ENCODE measurements at regions not wholly inside any gene's neighbourhood (a gene's known extent, or its start where the extent isn't known, plus 50 kb on each side); places are given as distances from the start of the nearest gene placed in this dataset.
"Not testable (repeated sequence)": the region's sequence is repeated elsewhere in the genome, so short reads cannot be mapped to it uniquely, and the experiment has no call there.

DNA sequence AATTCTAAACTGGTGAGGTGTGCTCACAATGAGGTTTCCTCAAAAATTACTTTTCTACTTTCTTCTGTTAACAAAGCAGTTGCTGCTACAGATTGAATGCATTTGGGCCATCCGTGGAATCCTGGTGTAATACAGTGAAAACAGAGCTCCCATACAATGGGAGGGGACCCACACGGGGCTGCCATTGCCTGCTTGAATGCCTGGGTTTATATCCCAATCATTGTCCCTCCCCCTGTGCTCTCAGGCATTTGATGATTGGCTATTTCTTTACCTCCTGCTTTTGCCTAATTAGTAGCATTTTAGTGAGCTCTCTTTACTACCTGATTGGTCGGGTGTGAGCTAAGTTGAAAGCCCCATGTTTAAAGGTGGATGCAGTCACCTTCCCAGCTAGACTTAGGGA is 52.9 kb upstream of the CSF1 start:
- not testable (repeated sequence) for H3K4me3 Mint-ChIP-seq, DNase-seq, ATAC-seq, H3K4me1 Mint-ChIP-seq, H3K27ac Mint-ChIP-seq
- Mint-ChIP-seq H3K9me3 (peaks cover 11 to 16% of the 10 kb centered on the region in 2 donors), H3K27me3 (peaks cover 16% of the 10 kb centered on the region)

DNA sequence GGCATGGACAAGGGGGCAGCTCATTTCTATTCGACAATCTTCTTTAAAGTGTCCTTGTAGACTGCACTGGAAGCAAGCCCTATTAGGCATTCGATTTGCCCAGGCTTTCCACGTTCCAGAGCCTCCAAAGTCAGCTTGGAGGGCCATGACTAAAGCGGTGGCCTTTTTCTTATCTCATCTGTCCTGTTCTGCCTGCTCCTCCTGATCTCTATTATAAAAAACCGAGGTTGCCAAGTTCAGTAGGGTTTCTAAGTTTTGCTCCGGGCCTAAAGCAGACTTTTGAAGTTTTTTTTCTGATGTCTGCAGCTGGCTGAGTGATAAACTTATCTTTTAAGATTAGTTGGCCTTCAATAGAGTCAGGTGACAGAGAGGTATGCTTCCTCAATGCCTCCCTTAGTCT is 54.7 kb upstream of the CSF1 start:
- not testable (repeated sequence) for ATAC-seq, H3K4me1 Mint-ChIP-seq

DNA sequence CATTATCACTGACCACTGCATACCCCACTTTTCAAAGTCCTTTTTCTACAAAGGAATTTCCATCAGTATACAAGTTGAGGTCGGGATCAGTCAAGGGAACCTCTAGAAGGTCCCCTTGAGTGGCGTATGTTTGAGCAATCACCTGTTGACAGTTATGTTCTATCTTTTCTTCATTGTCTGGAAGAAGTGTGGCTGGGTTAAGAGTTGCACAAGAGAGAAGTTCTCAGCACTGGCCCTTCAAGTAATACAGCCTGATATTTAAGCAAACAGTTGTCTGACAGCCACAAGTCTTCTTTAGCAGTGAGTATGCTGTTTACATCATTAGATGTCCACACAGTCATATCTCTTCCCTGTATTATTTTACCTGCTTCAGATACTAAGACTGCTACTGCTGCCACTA is 56.7 kb upstream of the CSF1 start:
- H3K27ac Mint-ChIP-seq, H3K9me3 Mint-ChIP-seq: not testable (repeated sequence)

More for the DNA sequence above, 54.7 kb upstream of the CSF1 start:
- Mint-ChIP-seq H3K9me3 (peaks cover 11 to 16% of the 10 kb centered on the region in 2 donors), H3K27me3 (peaks cover 16% of the 10 kb centered on the region)
- H3K27ac Mint-ChIP-seq, DNase-seq, H3K4me3 Mint-ChIP-seq: not testable (repeated sequence)

DNA sequence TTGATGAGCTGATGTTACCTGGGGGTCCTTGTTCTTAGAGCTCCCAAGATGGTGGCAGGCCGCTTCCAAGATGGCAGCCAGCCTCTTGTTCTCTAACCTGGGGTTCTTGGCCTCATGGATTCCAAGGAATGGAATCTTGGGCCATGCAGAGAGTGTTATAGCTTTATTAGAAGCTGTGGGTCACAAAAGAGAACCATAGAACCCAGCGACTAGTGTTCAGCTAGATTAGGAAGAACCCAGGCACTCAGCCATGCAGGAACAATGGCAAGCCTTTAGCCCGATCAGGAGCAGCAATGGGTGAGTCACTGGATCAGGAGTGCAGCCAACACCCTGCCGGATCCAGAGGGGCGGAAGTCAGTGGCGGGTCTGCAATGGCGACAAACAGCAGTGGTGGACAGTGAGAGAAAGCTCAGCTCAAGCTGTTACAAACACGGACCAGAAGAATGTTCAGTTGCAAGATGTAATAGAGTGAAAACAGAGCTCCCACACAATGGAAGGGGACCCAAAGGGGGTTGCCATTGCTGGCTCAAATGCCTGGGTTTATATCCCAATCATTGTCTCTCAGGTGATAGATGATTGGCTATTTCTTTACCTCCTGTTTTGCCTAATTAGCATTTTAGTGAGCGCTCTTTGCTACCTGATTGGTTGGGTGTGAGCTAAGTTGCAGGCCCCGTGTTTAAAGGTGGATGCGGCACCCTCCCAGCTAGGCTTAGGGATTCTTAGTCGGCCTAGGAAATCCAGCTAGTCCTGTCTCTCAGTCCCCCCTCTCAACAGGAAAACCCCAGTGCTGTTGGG is 58.2 kb upstream of the CSF1 start:
- ATAC-seq, H3K27me3 Mint-ChIP-seq, H3K27ac Mint-ChIP-seq, H3K4me1 Mint-ChIP-seq, DNase-seq, H3K9me3 Mint-ChIP-seq, H3K4me3 Mint-ChIP-seq: not testable (repeated sequence)

More for the DNA sequence above, 56.7 kb upstream of the CSF1 start:
- DNase-seq, H3K4me3 Mint-ChIP-seq, H3K27me3 Mint-ChIP-seq, H3K4me1 Mint-ChIP-seq, ATAC-seq: not testable (repeated sequence)

DNA sequence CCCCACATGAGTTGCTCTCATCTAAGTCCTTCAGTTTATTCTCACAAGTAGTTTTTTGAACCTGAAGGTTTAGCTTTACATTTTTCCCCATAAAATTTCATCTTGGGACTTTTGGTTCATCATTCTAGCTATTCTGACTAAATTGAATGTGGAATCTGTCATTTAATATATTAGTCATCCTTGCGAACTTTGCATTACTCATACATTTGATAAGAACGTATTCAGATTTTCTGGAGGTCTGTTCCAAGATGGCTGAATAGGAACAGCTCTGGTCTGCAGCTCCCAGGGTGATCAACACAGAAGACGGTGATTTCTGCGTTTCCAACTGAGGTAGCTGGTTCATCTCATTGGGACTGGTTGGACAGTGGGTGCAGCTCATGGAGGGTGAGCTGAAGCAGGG is 59.8 kb upstream of the CSF1 start:
- Mint-ChIP-seq H3K4me3 (no peak overlapping the region), H3K4me1 (peaks cover 10% of the 10 kb centered on the region), H3K27ac (no peak overlapping the region), H3K27me3 (no peaks in the 10 kb centered on the region), H3K9me3 (no peaks in the 10 kb centered on the region)
- DNase-seq: no peak
- ATAC-seq: no peak

DNA sequence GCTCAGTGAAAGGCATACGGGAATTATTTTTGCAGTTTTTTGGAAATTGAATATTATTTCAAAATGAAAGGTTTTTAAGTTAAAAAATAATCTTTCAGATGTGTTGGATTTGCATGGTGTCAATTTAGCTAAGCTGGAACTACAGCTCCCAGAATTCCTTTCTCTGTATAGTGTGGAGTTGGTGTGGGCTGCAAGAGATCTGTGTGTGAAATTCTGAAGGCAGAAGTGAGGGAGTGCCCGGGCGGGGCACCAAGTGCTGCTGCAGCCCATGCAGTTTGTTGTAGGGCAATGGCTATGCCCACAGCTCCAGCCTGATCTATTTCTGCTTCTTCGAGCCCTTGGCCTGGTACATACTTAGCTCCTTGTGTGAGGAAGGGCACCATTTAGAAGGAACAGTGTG is 60.5 kb upstream of the CSF1 start:
- no peak for ATAC-seq
- Mint-ChIP-seq H3K9me3 (no peaks in the 10 kb centered on the region), H3K27me3 (no peaks in the 10 kb centered on the region), H3K4me3 (no peak overlapping the region), H3K4me1 (peaks cover 10% of the 10 kb centered on the region), H3K27ac (no peak overlapping the region)
- no peak for DNase-seq

DNA sequence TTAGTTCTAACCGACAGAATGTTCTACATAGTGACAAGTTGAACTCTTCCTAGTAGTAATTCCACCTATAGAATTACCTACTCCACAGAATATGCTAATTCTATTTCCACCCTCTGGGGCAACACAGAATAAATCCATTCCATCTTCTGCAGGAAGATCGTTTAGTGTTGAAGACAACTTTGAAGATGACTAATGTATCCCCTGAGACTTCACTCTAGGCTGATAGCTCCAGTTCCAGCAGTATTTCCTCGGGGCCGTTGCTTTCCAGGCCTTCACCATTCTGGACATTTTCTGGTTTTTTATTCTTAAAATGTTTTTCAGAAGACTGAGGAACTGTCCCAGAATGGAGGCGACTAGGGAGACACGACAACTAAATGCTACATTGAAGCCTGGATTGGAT is 61.0 kb upstream of the CSF1 start:
- ATAC-seq: no peak
- Mint-ChIP-seq H3K4me3 (no peak overlapping the region), H3K27me3 (no peaks in the 10 kb centered on the region), H3K27ac (no peak overlapping the region), H3K9me3 (peaks cover 0 to under 1% of the 10 kb centered on the region in 2 donors), H3K4me1 (peaks cover 10% of the 10 kb centered on the region)
- DNase-seq: no peak

DNA sequence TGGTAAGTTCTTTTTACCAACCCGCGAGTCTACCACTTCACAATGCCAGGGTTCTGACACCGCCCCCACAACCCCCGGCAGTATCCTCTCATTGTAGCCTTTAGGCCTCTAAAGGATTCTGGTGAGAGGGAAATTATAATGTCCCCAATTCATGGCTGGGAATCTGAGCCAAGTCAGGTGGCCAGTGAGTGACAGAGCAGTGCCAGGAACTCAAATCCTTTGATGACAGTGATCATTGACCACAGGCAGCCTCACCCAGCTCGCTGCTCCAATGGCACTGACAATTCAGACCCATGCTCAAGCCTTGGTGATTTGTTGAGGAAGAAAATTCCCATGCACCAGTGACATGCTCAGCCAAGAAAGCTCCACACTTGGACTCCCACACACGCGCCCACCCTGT is 63.4 kb upstream of the CSF1 start:
- Mint-ChIP-seq H3K27ac (peak overlapping the region in 1 of 2 donors; percentile 85), H3K27me3 (no peaks in the 10 kb centered on the region), H3K9me3 (peaks cover 0 to 4% of the 10 kb centered on the region in 2 donors), H3K4me3 (no peak overlapping the region), H3K4me1 (peaks cover 10% of the 10 kb centered on the region)
- no peak for DNase-seq
- no peak for ATAC-seq

DNA sequence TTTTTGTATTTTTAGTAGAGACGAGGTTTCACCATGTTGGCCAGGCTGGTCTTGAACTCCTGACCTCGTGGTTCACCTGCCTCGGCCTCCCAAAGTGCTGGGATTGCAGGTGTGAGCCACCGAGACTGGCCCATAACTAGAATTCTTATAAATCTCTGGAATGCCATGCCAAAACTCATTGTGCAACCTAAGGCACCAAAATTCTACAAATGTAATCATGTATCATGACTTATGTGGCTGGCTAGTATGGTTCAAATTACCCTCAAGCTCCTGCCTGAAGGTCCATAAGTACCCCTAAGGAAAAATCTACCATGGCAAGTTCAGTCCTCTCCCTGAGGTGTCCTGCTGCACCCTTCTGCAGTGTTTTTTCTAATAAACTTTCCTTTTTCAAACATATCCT is 63.8 kb upstream of the CSF1 start:
- ATAC-seq (no peak), DNase-seq (no peak)
- Mint-ChIP-seq H3K4me3 (no peak overlapping the region), H3K4me1 (peaks cover 10% of the 10 kb centered on the region), H3K27me3 (no peaks in the 10 kb centered on the region), H3K9me3 (peaks cover 0 to 4% of the 10 kb centered on the region in 2 donors), H3K27ac (no peak overlapping the region)

DNA sequence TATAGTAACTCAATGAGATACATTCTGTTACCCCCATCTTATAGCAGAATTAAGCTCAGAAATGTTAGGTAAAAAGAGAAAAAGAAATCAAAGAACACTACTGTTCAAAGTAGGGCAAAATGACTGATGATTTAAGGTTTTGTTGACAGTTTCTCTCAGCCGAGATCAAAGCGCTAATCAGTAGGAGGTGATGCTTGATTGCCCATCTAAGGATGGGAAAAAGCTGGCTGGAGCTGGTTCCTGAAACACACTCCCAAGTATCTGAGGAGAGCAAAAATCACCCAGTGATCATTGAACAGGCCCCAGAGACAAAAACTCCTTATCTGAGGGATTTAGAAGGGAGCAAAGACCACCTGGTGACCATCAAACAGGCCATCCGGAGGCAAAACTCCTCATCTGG is 64.5 kb upstream of the CSF1 start:
- ATAC-seq (no peak), DNase-seq (no peak)
- Mint-ChIP-seq H3K27ac (no peak overlapping the region), H3K27me3 (no peaks in the 10 kb centered on the region), H3K4me3 (no peak overlapping the region), H3K4me1 (peaks cover 10% of the 10 kb centered on the region), H3K9me3 (peaks cover 0 to 4% of the 10 kb centered on the region in 2 donors)

DNA sequence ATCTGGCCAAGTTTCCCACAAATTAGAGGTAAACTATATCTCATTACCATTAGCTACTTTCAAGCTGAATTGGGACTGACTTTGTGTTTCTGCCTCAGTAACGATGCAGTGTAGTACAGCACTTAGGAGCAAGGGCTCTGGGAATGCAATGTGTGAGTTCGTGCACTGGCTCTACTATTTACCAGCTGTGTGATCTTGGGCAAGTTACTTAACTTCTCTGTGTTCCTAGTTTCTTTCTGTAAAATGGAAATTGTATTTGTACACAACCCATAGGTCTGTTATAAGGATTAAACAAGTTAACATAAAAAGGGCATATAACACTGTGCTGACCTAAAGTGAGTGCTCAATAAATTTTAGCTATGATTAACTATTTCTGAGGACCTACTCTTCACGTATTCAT is 65.0 kb upstream of the CSF1 start:
- no peak for ATAC-seq
- no peak for DNase-seq
- H3K9me3 Mint-ChIP-seq: peaks cover 0 to 6% of the 10 kb centered on the region in 2 donors

DNA sequence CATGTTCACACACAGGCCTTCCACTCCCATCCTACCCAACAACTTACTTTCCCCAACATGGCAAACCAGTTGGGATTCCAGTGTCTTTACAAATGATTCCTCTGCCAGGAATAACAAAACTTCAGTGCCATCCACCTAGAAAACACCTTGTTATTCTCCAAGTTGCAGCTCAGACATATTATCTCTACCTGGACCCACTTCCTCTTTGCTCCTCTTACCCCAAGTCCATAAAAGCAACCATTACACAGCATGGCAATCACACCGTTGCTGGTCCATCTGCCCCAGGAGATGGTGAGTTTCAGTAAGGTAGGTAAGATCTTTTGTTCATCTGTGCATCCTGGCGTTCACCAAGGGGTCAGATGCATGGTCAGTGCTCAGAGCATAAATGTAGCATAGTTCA is 66.0 kb upstream of the CSF1 start:
- Mint-ChIP-seq H3K9me3 (peaks cover 0 to 9% of the 10 kb centered on the region in 2 donors), H3K27me3 (no peaks in the 10 kb centered on the region), H3K27ac (no peak overlapping the region), H3K4me3 (no peak overlapping the region), H3K4me1 (peaks cover 10% of the 10 kb centered on the region)
- DNase-seq: no peak
- no peak for ATAC-seq

More for the DNA sequence above, 65.0 kb upstream of the CSF1 start:
- Mint-ChIP-seq H3K4me3 (no peak overlapping the region), H3K27ac (no peak overlapping the region), H3K4me1 (peaks cover 10% of the 10 kb centered on the region), H3K27me3 (no peaks in the 10 kb centered on the region)

DNA sequence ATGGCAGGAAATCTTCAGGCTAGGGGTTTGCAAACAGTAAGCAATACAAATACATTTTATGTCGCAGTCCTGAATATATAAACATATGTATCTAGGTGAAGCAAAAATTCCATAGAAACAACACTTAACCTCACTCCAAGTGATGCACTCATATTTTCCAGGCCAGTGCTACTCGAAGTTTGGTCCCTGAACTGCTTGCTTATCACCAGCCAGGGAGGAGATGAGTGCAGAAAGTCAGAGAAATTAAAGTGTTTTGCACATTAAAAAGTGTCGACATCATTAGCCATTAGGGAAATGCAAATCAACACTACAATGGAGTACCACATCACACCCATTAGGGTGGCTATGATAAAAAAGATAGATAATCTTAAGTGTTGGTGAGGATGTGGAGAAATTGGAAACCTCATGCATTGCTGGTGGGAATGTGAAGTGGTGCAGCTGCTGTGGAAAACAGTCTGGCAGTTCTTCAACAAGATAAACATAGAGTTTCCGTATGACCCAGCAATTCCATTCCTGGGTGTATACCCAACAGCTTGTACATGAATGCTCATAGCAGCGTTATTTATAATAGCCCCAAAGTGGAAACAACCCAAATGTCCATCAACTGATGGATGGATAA is 70.5 kb upstream of the CSF1 start:
- no peak for ATAC-seq
- Mint-ChIP-seq H3K4me3 (no peak overlapping the region), H3K9me3 (peaks cover 8 to 18% of the 10 kb centered on the region in 2 donors), H3K27me3 (no peaks in the 10 kb centered on the region), H3K27ac (no peak overlapping the region), H3K4me1 (no peaks in the 10 kb centered on the region)
- DNase-seq: no peak

DNA sequence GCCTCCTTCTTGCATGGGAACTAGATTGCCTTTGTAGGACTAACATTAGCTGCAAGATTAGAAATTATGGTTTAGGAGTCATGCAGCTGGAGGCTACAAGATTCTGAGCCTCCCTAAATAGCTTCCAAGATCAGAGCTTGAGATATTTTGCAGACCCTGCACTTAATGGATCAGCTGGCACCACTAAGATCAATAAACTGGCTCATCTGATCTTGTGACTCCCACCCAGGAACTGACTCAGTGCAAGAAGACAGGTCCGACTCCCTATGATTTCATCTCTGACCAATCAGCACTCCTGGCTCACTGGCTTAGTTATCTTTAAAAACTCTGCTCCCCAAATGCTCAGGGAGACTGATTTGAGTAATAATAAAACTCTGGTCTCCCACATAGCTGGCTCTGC is 71.4 kb upstream of the CSF1 start:
- H3K9me3 Mint-ChIP-seq: peaks cover 8 to 14% of the 10 kb centered on the region in 2 donors
- not testable (repeated sequence) for DNase-seq, H3K27ac Mint-ChIP-seq, H3K4me1 Mint-ChIP-seq, ATAC-seq, H3K4me3 Mint-ChIP-seq, H3K27me3 Mint-ChIP-seq

DNA sequence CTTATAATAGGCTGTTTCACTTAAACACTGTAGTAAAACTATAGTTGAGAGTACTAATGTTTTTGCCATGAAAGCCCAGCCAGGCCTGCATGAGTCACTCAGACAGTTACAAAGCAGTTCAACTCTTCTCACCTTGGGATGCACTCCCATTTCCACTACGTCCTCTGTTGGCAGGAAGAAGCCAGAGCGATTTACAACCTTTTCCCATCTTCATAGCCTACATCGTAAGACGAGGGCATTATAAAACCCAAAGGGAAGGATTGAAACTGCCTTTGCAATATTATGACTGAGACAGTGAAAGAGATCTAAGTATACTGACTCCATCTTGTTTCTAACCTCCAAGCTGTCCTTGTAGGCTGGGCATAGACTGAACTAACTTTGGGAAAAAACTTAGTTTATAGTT is 71.8 kb upstream of the CSF1 start:
- no peak overlapping the region for H3K27ac Mint-ChIP-seq
- no peaks in the 10 kb centered on the region for H3K27me3 Mint-ChIP-seq
- no peak for DNase-seq
- H3K9me3 Mint-ChIP-seq: peaks cover 8 to 14% of the 10 kb centered on the region in 2 donors
- ATAC-seq: no peak
- no peak overlapping the region for H3K4me3 Mint-ChIP-seq
- H3K4me1 Mint-ChIP-seq: no peaks in the 10 kb centered on the region

DNA sequence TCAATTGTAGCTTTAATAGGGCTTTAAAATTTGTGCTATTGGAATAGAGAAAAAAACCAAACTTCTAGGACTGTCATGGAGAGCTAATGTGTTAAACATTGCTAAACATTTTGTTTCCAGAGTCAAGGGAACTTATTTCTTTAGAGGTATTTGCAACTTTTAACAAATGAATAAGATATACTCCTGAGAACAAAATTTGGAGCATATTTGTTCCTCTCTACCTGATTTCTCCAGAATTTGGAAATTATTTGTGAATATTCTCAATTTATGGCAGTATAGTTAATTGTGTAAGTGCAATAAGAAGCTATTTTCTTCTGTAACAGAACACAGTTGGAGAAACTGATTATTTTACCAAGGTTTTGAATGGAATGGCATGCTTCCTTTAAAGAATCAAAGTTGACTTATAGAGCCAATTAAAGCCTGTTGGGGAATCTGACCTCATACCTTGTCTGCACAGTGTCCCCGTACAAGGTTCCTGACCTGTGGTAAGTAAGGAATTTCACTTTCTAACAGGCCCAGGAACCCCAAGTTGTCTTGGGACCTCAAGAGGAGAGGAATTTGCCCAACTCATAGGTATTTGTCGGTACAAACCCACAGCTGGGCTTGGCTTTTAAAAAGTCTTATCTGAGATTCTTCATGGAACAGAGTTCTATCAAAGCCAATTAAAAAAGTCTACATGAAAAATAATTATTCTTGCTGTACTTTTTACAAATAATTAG is 72.6 kb upstream of the CSF1 start:
- ATAC-seq (no peak), DNase-seq (no peak)
- Mint-ChIP-seq H3K4me3 (no peak overlapping the region), H3K27me3 (no peaks in the 10 kb centered on the region), H3K27ac (no peak overlapping the region), H3K4me1 (no peaks in the 10 kb centered on the region), H3K9me3 (peaks cover 8 to 18% of the 10 kb centered on the region in 2 donors)

Data from stimulated activated naive CD8-positive, alpha-beta T cell treated with anti-CD3 and anti-CD28 coated beads, Interleukin-15, amount 100 ng/mL, for 72 hours (primary cell).